Inferior parietal cortex (tissue), 1 donor: ENCODE measurements at regions not wholly inside any gene's neighbourhood (a gene's known extent, or its start where the extent isn't known, plus 50 kb on each side); places are given as distances from the start of the nearest gene placed in this dataset.

Source experiments
- DNase-seq: peaks from one replicate; pipeline ENCODE4 v3.0.0-alpha.2; 2016; ENCODE audit errors: extremely low spot score

DNA sequence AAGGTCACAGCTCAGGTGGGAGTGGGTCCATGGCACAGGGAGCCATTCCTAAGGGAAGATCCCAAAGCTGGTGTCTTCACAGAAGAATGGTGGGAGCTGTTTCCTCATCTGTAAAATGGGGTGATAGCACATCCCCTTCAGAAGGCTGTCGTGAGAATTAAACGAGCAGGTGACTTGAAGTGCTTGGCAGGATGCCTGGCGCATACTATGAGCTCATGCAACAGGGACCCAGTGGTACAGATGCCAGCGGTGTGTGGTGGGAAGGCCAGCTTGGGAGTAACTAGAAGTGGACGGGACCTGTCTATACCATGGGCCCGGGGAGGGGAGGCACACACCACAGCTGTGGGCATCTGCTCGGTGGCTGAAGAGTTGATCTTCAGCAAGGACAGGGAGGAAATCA lies 189.3 kb upstream of the TNRC6C start:
- no peak for DNase-seq

- no peak for DNase-seq
Observed at GRCh38 chr17:77769762-77770161, 188.7 kb upstream of the TNRC6C start.

DNA sequence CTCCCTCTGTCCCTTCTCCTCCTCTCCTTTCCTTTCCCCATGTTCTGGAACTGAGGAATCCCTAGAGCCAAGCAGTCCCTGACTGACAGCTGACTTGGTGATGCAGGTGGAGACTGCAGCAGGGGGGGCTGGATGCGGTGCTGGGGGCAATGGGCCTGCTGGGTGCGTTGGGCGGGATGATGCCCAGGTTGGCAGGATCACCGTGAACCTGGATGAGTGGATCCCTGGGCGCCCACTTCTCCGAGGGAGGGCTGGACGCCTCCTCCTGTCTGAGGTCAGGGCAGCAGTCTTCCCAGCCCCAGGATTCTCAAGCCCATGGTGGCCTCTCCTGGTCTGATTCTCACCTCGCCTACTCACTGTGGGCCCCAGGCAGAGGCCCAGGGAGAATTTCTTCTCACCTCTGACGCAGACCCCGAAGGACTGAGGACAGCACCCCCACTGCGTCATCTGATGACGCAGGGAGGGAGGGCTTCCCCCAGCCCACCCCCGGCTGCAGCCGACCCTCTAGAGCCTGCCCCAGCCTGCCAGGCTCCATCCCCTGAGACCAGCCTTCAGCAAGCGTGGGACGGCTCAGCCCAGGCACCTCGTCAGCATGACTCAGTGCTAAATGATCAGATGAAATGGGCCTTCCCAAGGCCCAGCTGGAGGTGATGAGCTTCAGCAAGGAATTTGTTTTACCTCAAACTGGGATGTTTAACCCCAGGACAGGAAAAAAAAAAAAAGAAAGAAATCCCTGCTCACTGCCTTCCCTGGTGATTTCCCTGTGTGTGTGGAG lies 188.0 kb upstream of the TNRC6C start:
- no peak for DNase-seq

DNA sequence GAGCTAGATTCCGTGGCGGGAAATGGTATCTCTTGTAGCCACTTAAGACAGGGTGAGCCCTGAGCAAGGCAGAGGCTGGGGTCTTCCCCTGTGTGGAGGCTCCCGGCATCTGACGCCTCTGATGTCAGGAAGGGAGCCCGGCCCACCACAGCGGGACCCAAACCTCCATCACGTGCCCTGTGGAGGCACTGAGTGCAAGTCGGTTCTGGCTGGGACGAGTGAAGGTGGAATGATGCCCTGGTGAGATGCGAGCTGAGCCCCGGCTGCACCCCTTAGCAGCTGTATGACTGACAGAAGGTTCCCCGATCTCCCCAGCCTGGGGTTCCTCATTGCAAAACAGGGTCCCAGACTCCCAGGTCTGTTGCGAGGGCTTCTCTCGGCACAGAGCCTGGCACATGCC lies 187.4 kb upstream of the TNRC6C start:
- DNase-seq = no peak

DNA sequence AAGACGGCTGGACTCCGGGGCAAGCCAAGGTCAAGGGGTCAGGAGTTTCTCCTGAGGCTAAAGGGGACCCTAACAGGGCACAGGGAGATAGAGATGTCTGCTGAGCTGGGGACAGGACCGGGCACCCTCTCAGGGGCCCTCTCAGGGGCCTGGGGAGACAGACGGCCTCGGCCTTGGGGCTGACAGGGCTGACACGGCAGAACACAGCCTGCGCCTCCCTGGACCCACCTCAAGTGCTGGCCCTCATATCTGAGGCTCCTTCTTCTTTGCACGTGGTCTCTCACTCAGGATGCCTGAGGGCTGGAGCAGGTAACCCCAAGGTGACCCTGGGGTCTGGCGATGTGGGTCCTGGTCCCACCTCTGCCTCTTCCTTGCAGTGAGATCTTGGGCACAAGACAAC lies 186.9 kb upstream of the TNRC6C start:
- no peak for DNase-seq

- no peak for DNase-seq
Observed at GRCh38 chr17:77771998-77772397, 186.5 kb upstream of the TNRC6C start.

- no peak for DNase-seq
Observed at GRCh38 chr17:77772461-77772897, 186.0 kb upstream of the TNRC6C start.

DNA sequence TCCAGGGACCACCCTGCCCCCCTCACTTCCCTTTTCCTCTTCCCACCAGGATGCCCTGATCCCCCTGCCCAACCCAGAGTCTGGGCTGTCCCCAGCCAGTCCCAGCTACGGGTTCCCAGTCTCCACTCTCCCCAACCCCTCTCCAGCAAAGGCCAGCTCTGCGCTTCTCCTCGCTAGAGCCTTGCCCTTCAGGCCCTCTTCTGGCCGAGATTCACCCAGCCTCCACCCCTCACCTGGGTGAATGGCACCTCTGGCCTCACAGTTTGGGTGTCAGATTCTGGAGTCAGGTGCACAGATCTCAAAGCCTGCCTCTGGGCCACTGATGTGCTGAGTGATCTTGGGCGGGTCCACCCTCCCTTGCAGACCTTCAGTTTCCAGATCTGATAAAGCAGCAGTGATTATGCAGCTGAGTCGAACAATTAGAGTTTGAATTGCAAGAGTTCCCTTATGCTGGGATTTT lies 185.6 kb upstream of the TNRC6C start:
- no peak for DNase-seq

GRCh38 chr17:77774182-77774581 lies 184.3 kb upstream of the TNRC6C start:
- DNase-seq = no peak

DNA sequence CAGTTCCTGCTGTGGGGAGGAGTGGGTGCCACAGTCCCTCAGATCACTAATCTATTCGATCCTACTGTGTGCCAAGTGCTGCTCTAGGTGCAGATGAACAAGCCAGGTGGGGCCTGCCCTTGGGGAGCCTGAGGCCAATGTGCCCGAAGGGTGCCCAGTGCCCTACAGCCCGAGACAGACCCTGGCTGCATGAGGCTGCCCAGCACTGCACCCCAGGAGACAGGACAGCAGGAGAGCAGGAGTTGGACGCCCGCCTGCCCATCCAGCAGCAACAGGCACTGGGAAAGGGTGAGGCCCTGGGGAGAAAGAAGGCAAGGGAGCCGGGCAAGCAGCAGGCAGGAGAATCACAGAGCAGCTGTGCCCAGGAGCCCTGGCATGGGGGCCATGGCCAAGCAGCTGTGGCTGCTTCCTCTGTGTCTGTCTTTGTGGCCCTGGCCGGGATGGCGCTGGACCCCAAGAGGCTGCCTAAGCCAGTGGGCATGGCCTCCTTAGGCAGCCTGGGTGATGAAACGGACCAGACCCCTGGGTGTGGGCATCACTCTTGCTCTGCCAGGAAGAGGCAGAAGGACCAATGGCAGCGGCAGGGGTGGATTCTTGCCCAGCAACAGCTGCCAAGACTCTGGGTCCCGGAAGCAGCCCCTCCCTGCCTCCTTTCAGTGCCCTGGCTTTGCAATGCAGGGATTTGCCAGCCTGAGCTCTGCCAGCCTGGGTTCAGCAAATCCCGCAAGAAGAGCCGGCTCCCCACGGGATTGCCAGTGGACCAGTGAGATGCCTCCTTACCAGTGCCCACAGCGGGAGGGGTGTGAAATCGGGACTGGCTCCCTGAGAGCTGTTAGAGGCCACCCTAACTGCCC lies 179.6 kb upstream of the TNRC6C start:
- peak; percentile 78 for DNase-seq

- DNase-seq = no peak
Observed at GRCh38 chr17:77779711-77780539, 178.6 kb upstream of the TNRC6C start.

GRCh38 chr17:77781536-77781935 lies 177.0 kb upstream of the TNRC6C start:
- DNase-seq = no peak

GRCh38 chr17:77782201-77782600 lies 176.3 kb upstream of the TNRC6C start:
- DNase-seq = no peak

GRCh38 chr17:77782611-77783010 lies 175.9 kb upstream of the TNRC6C start:
- DNase-seq = no peak

GRCh38 chr17:77783991-77784820 lies 174.3 kb upstream of the TNRC6C start:
- no peak for DNase-seq

DNA sequence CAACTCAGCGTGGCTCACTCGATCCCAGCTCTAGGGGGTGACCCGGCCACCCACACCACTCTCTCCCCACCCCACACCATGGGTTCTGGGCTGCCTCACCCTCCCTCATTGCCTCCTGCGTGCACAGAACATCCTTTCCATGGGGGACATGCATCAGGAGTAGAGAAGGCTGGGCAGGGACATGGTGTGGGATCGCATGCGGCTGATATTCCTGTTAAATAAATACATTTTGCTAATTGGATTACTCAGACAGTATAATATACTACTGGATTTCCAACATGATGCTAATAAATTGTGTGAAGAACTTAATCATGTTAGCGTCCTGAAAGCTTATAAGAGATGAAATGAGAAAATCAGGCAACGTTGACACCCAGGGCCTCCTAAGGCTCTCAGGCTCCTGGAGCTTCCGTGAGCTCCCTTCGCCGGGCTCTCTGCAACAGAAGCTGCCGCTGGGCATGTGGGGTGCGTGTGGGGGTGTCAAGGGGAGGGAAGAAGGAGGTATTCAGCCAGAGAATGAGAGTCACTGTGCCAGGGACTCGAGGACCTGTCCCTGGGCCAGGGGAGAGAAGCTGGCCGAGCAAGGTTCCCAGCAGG lies 173.1 kb upstream of the TNRC6C start:
- DNase-seq = no peak

DNA sequence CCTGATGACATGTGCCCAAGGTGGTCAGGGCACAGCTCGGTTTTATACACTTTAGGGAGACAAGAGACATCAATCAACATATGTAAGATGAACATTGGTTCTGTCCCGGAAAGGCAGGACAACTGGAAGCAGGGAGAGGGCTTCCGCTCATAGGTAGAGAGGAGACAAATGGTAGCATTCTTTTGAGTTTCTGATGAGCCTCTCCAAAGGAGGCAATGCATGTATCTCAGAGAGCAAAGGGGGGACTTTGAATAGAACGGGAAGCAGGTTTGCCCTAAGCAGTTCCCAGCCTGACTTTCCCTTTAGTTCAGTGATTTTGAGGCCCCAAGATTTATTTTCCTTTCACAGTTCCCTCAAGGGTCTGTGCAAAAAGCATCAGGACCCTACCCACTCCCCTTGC lies 172.4 kb upstream of the TNRC6C start:
- DNase-seq = no peak

- no peak for DNase-seq
Observed at GRCh38 chr17:77786740-77787505, 171.6 kb upstream of the TNRC6C start.

- no peak for DNase-seq
Observed at GRCh38 chr17:77790143-77790829, 168.2 kb upstream of the TNRC6C start.
